DMS79 treated with DMSO at 0.1 percent for 48 hours (cell line): ENCODE measurements at regions not wholly inside any gene's neighbourhood (a gene's known extent, or its start where the extent isn't known, plus 50 kb on each side); places are given as distances from the start of the nearest gene placed in this dataset.
A peak's percentile ranks its signal among the peaks of the same experiment; 100 is the strongest.
"Not testable (repeated sequence)": the region's sequence is repeated elsewhere in the genome, so short reads cannot be mapped to it uniquely, and the experiment has no call there.

Experiments
- DNase-seq: peaks from one replicate; lab custom pipeline; 2025; lab: John Stamatoyannopoulos, UW

- DNase-seq, result no peak
Measured at GRCh38 chr6:56904068-56904467, 50.8 kb upstream of the BEND6 start.

DNA sequence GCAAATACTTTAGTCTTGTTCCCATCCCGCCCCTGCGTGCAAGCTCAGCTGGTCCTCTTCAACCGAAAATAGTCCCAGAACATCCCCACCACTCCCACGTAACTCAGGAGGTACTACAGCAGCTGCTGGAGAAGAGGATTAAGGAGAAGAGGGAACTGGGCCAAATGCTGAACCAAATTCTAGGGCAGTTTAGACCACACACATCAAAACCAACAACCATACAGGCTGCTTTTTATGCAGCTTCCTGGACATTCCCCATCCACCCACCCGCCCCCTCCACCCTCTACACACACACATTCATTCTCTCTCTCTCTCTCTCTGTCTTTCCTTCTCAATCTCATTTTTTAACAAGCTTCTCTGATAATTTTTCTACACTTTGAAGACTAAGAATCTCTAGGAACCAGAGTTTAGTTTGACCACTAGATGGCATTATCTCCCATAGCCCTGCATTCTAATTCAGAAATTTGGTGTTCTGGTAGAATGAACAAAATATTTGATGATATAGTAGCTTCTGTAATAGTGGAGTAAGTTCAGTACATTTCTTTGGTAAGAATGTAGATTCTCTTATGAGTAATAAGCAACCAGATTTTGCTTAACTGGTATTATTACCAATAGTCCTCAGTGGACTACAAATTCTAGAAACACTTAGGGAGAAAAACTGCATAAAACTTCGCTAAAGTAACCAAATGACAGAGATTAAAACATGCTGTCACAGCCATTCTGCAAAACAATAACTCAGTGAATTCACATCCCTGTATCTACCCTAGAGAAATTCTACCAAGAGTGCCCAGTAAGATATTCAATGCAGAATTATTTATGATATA lies 52.1 kb upstream of the BEND6 start:
- peak; percentile 32 for DNase-seq

DNA sequence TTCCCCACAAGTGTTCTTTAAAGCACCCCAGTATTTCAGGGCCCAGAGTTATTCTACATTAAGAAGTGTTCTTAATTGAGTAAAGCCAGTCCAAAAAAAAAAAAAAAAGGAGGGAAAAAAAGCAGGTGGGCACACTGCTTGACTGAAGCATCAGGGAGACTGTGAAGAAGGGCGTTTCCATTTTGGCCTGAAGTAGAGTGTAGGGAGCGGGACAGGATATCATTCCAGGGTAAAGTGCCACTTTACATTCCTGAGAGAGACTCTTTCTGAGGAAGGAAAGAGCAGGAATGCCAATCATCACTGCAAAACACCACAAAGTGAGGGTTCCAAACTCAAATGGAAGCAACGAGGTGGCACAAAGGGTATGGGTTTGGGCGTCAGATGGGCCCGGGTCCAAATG lies 54.1 kb upstream of the BEND6 start:
- DNase-seq, result no peak

- no peak for DNase-seq
Measured at GRCh38 chr6:56899753-56900152, 55.2 kb upstream of the BEND6 start.

DNA sequence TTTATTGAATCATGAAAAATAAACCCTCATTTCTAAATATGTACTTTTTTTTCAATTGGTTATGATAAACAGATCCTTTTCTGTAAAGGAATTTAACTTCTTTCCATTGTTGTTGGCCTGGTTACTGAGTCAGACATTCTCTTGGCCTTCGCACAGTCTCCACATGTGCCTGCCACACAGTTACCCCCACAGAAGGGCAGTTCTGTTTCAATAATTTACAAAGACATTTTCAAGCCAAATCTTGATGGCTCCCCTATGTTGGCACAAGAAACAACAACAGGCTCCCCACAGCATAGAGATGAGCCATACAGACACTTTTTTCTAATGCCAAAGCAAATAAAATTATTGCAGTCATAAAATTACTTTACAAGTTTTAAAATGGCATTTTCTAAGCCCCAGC lies 55.6 kb upstream of the BEND6 start:
- no peak for DNase-seq

- DNase-seq, result no peak
Measured at GRCh38 chr6:56897789-56898529, 56.9 kb upstream of the BEND6 start.

GRCh38 chr6:56891754-56892153 lies 63.2 kb upstream of the BEND6 start:
- DNase-seq, result no peak

DNA sequence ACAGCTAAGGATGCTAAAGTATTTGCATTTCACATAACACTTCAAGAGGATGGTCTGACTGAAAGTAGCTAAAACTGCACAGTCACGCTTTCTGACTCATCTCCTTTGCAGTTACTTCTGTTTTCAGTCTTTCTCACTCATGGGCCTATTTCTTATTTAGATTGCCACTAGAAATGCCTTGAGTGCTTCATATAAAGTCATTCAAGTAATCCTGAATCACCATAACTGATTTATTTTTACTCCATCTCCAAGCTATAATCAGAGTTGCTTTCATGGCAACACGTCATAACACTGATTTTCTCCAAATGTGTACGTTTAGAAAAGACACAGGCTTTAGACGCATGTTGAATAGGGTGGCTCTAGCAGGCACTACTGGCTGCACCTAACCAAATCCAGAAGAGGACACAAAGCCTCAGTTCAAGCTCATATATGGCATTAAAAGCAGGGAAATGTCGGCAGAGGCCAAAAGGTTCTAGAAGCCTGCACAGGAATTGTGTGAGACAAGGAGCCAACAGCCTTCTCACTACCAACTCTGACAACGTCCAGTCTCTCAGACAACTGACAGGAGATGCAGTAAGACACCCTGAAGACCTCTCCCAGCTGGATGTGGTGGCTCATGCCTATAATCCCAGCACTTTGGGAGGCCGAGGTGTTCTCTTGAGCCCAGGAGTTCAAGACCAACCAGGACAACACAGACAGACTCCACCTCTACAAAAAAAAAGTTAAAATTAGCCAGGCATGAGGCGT lies 64.1 kb upstream of the BEND6 start:
- no peak for DNase-seq

DNA sequence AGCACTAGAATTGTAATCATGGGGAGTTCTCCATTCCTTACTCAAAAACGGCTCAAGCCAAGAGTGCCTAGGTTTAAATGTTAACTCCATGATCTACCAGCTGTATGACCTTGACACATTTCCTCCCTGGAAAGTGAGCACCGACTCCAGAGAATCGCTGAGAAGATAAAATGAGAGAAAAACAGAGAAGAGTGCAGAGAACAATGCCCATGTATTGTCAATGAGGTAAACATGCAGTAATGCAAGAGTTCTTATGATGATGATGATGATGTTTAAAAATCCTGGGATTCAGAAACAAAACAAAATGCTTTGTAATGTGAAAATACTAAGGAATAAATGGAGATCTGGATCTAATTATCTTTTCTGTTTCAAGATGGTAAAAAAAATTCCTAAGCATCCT lies 64.8 kb upstream of the BEND6 start:
- no peak for DNase-seq

DNA sequence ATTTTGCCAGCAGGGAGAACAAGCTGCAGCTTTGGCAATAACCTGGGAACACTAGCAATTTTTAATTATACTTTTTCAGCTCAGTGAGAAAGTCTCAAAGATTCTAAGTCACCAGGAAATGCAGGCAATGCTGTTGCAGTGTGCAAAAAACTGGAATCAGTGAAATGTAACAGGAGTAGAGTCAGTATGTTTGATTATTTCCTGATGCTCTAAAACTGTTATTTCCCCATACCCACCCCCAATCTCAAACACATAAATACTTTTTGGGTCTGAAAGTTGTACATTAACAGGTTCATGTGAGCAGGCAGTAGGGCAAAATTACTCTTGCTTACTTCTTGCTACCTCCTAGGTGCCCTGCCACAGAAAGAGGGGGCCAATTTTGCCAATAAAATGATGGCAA lies 65.4 kb upstream of the BEND6 start:
- no peak for DNase-seq

DNA sequence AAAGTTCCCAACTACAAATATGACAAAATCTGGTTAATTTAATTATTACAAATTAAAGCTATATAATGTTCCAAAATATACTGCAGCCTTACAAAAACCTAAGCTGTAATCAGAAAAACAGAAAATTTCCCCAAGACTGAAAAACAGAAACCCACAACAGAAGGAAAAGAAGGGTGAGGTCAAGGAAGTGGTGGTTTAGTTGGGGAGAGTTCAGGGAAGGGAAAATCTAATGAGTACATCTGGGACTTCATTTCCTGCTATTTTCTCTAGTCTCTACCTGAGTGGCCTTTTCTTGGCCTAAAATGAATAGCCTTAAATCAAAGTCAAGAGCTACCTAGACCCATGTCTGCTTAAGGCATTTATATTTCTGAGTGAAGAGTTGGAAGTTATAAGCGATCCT lies 66.2 kb upstream of the BEND6 start:
- DNase-seq, result no peak

DNA sequence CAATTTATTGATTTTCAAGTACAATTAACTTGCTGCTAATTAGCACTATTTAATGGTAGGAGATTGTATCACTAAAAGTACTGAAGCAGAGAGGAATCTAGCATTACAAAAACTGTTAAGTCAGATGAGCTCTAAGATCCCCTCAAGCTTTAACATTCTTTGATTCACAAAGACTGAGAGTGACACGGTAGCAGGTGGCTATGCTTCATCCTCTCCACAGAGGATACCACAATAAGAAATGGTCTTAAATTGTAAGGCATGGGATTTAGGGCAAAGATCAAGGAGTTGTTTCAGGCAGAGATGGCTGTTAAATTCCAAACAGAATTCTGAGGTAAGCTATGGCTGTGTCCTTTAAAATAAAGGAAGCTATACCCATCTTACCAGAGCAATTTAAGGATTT lies 67.8 kb upstream of the BEND6 start:
- DNase-seq, result no peak

GRCh38 chr6:56877922-56878321 lies 77.0 kb upstream of the BEND6 start:
- DNase-seq, result no peak

GRCh38 chr6:56875961-56876360 lies 78.9 kb upstream of the BEND6 start:
- DNase-seq, result no peak

- no peak for DNase-seq
Measured at GRCh38 chr6:56875523-56875922, 79.4 kb upstream of the BEND6 start.

DNA sequence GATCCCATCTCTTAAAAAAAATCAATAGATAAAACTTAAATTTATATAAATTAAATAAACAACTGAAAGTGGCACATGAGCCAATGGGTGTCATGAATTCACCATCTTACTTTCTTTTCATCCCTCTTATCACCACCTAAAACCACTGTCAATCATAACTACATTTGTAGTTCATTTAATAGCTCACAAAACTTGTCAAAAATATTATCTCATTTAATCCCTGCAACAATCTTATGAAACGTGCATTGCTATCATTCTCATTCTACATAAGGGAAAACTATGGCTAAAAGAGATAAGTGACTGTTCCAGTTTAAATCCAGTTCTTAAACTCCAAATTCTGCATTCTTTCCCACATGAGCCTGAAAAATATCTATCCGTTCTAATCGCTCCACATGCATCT lies 80.6 kb upstream of the BEND6 start:
- no peak for DNase-seq

DNA sequence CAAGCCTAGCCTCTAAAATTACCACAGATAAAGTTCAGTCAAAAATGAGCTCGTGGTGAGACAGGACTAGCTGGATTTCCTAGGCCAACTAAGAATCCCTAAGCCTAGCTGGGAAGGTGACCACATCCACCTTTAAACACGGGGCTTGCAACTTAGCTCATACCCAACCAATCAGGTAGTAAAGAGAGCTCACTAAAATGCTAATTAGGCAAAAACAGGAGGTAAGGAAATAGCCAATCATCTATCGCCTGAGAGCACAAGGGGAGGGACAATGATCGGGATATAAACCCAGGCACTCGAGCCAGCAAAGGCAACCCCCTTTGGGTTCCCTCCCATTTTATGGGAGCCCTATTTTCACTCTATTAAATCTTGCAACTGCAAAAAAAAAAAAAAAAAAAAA lies 84.9 kb upstream of the BEND6 start:
- DNase-seq, result not testable (repeated sequence)

DNA sequence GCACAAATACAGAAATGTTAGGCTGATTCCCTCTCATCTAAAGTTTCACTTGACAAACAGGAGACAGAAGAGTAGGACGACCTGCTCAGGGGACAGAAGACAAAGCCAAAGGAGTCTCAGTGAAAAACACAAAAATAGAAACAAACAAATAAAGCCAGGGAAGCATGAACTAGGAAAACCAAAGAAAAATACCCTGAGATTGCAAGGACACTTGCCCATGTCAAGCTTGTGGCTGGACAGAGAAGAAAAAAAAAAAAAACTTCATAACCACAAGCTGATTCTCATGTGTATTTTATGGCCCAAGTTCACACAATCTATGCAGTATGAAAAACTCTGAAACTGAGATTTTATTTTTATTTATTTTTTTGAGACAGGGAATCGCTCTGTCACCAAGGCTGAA lies 85.6 kb upstream of the BEND6 start:
- DNase-seq, result no peak

DNA sequence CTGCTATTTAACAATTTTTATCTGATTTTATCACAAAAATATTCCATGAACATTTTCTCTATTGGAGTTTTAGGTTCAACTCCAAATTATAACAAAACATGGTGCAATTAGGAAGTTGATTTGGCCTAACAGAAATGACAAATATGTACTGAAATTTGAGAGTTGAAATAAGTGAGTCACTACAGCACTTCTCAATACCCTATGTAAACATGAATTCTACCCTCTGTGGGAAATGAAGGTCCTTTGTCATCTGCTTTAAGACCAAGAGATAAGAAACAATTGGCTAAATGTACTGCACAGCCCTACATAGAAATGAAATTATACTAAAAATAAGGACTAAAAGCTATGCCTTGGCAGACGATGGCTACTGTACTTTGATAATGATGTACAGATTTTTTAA lies 86.2 kb upstream of the BEND6 start:
- no peak for DNase-seq

GRCh38 chr6:56866917-56867522 lies 87.9 kb upstream of the BEND6 start:
- DNase-seq, result no peak

DNA sequence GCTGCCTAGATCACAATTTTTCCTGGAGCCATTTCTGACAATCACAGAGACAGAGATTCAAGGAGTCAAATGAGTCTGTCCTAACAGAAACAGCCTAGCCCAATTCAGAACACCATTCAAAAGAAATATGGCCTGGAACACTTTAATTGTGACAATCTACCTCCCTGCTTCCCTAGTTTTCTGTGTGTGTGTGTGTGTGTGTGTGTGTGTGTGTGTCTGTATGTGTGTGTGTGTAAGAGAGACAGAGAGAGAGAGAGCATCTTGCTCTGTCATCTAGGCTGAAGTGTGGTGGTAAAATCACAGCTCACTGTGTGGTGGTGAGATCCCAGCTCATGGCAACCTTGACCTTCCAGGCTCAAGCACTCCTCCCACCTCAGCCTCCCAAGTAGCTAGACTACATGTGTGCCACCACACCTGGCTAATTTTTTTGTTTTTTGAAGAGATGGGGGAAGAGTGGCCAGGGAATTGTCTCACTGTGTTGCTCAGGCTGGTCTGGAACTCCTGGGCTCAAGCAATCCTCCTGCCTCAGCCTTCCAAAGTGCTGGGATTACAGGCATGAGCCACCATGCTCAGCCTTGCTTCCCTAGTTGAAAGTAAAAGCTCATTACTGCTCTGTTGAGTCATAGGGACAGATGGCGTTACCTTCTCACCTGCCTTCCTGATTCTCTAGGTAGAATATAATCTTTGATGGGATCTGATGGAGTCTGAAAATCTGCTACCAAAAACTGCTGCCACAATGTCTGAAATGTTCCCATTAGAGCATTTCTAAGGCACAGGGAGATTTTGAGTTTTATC lies 89.6 kb upstream of the BEND6 start:
- DNase-seq, result no peak

- DNase-seq, result no peak
Measured at GRCh38 chr6:56864171-56864616, 90.7 kb upstream of the BEND6 start.
